ENCODE measurements at regions not wholly inside any gene's neighbourhood (a gene's known extent, or its start where the extent isn't known, plus 50 kb on each side); places are given as distances from the start of the nearest gene placed in this dataset.

DNA sequence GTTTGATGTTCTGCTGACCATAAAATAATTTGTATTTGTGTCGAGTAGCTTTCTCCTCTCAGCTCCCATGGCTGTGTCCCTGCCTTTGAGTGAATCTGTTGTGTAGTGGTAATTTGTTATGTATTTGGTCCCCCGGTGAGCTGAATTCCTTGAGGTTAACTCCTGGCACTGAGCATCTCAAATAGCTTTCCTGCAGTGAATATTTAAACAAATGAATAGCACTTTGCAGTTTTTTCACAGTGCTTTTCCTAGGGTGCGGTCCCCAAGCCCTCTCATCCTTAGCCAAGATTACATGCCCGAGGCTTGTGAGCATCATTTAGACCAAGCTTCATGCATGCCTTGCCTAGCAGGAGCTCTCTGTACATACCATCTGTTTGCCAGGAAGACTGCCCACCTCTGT lies 74.2 kb downstream of the CLDN34 start:
- TF ChIP-seq, protein P1, sequence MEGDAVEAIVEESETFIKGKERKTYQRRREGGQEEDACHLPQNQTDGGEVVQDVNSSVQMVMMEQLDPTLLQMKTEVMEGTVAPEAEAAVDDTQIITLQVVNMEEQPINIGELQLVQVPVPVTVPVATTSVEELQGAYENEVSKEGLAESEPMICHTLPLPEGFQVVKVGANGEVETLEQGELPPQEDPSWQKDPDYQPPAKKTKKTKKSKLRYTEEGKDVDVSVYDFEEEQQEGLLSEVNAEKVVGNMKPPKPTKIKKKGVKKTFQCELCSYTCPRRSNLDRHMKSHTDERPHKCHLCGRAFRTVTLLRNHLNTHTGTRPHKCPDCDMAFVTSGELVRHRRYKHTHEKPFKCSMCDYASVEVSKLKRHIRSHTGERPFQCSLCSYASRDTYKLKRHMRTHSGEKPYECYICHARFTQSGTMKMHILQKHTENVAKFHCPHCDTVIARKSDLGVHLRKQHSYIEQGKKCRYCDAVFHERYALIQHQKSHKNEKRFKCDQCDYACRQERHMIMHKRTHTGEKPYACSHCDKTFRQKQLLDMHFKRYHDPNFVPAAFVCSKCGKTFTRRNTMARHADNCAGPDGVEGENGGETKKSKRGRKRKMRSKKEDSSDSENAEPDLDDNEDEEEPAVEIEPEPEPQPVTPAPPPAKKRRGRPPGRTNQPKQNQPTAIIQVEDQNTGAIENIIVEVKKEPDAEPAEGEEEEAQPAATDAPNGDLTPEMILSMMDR (IDR thresholded peaks at IDR 0.05), result no peak
- no peak for TF ChIP-seq POLR2A (IDR thresholded peaks at IDR 0.05)
